ENCODE measurements at regions not wholly inside any gene's neighbourhood (a gene's known extent, or its start where the extent isn't known, plus 50 kb on each side); places are given as distances from the start of the nearest gene placed in this dataset.
"Not testable (repeated sequence)": the region's sequence is repeated elsewhere in the genome, so short reads cannot be mapped to it uniquely, and the experiment has no call there.

GRCh38 chr3:187481426-187481825 is 113.2 kb downstream of the RTP4 start:
- no peak for DNase-seq (ENCODE audit: extremely low read depth in 1 of 2, low read depth in 1 of 2)

DNA sequence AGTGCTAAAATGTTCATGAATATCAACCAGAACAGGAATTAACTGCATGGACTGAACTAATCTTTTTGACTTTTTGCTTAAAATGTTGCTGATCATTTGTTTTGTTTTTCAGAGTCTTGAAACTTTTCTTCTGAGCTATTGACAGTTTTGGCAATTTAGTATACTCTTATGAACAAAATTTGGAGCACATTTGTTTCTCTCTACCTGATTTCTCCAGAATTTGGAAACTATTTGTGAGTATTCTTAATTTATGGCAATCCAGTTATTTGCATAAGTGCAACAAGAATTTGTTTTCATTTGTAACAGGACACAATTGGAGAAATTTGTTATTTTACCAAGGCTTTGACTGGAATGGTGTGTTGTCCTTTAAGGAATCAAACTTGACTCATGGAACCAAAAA is 107.4 kb downstream of the RTP4 start:
- DNase-seq (ENCODE audit: extremely low read depth in 1 of 2, low read depth in 1 of 2), result not testable (repeated sequence)

- no peak for DNase-seq (ENCODE audit: extremely low read depth in 1 of 2, low read depth in 1 of 2)
Observed at GRCh38 chr3:187473778-187474406, 105.7 kb downstream of the RTP4 start.

DNA sequence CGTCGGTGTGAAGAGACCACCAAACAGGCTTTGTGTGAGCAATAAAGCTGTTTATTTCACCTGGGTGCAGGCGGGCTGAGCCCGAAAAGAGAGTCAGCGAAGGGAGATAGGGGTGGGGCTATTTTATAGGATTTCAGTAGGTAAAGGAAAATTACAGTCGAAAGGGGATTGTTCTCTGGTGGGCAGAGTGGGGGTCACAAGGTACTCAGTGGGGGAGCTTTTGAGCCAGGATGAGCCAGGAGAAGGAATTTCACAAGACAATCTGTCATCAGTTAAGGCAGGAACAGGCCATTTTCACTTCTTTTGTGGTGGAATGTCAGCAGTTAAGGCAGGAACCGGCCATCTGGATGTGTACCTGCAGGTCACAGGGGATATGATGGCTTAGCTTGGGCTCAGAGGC is 98.1 kb downstream of the RTP4 start:
- DNase-seq (ENCODE audit: extremely low read depth in 1 of 2, low read depth in 1 of 2), result not testable (repeated sequence)

DNA sequence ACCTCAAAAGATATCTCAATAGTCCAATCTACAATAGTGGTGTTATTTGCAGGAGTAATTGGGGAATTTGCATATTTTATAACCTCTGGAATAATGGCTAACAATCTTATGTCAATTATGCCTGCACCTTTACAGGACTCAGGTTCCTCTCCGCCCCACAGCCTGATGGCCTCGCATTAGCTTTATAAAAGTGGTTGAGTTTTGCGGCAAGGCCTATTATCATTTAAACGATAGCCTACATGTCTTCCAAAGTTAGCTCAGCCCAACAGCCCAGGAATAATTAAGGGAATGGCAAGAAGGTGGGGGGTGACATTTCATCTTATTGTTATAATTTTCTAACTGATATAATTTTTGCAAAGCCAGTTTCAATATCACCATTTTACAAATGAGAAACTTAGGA is 97.3 kb downstream of the RTP4 start:
- no peak for DNase-seq (ENCODE audit: extremely low read depth in 1 of 2, low read depth in 1 of 2)

GRCh38 chr3:187464682-187465081 is 96.5 kb downstream of the RTP4 start:
- no peak for DNase-seq (ENCODE audit: extremely low read depth in 1 of 2, low read depth in 1 of 2)

DNA sequence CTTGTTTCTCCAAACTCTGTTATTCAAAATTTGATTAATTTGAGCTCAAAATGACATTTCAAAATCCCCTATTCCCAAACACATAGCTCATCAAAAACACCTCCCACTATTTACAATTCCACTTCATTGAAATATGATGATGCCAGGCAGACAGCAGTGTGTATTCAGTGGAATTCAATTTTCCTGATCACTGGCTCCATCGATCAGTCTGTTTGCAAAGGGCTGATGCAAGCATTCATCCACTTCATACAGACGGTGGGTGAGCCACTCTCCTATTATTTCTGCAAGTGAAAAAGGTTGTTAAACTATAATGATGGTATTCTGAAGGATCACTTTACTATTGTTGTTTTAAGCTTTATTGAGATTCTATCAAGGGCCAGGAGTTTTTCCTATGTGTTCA is 90.7 kb downstream of the RTP4 start:
- no peak for DNase-seq (ENCODE audit: extremely low read depth in 1 of 2, low read depth in 1 of 2)

- no peak for DNase-seq (ENCODE audit: extremely low read depth in 1 of 2, low read depth in 1 of 2)
Observed at GRCh38 chr3:187458383-187458782, 90.2 kb downstream of the RTP4 start.

GRCh38 chr3:187456250-187456649 is 88.1 kb downstream of the RTP4 start:
- DNase-seq (ENCODE audit: extremely low read depth in 1 of 2, low read depth in 1 of 2), result no peak

DNA sequence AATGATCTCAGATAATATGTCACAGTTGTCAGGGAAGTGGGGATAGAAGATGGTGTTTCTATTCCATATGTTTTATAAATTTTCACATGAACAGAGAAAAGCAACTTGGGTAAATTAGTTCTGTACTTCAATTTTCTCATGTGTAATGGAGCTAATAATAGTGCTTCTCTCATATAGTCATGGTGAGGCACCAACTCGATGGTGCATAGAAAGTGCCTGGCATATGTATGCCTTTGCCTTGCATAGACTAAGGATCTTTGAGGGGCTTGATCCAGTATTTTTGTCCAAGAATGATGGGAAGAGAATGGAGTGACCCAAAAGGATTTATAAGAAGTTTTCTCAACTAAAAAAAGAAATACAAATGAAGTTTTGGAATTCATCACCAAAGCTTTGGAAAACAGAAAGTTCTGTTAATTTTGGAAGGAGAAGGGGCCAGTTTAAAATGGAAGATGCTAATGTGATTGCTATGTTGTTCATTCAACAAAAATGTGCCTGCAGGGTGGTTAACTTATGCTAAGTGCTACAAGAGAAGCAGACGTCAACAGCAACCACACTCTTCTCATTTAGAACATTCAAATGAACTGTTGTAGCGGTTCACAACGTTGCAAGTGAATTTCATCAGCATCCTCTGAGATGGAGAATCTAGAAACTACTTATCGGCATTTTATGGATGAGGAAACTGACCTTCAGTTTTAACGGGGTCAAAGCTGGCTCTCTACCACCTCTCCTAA is 86.1 kb downstream of the RTP4 start:
- no peak for DNase-seq (ENCODE audit: extremely low read depth in 1 of 2, low read depth in 1 of 2)

GRCh38 chr3:187450431-187451190 is 82.4 kb downstream of the RTP4 start:
- no peak for DNase-seq (ENCODE audit: extremely low read depth in 1 of 2, low read depth in 1 of 2)

DNA sequence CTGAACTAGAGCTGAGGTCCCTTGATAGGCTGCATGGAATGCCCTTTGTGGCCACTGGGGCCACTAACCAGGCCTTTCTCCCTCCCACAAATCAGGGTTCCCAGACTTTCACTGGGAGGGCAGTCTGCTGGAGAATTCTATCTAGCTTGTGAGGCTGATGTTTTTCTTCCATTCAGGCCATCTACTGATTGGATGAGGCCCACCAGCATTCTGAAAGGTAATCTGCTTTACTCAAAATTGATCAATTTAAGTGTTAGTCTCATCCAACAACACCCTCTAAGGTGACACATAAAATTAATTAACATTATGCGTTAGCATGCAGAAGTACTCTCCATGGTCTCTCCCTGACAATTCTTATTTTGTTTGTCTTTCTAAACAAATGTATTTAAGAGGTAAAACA is 80.5 kb downstream of the RTP4 start:
- no peak for DNase-seq (ENCODE audit: extremely low read depth in 1 of 2, low read depth in 1 of 2)

GRCh38 chr3:187447737-187448136 is 79.6 kb downstream of the RTP4 start:
- DNase-seq (ENCODE audit: extremely low read depth in 1 of 2, low read depth in 1 of 2), result no peak

DNA sequence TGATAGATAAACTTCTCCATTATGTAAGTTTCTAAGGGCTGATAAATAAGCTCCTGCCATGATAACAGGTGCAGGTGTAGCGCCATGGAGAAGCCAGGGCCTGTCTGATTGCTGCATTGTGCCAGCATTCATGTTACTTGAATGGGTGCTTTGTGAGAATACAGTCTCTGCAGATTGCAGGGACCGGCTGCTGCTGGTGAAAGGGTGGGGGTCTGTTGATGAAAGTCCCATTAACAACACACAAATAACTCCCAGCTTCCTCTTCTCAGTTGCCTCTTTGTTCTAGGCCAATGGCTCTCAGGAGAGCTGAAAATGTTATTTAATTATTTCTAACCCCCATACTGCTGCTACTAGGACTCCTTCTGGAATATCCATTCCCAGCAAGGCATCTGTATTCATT is 77.2 kb downstream of the RTP4 start:
- DNase-seq (ENCODE audit: extremely low read depth in 1 of 2, low read depth in 1 of 2), result no peak

GRCh38 chr3:187434524-187434923 is 66.3 kb downstream of the RTP4 start:
- no peak for DNase-seq (ENCODE audit: extremely low read depth in 1 of 2, low read depth in 1 of 2)

- no peak for DNase-seq (ENCODE audit: extremely low read depth in 1 of 2, low read depth in 1 of 2)
Observed at GRCh38 chr3:187430576-187430975, 62.4 kb downstream of the RTP4 start.

All from activated CD8-positive, alpha-beta memory T cell treated with anti-CD3 and anti-CD28 coated beads for 1 hour (primary cell).